A549 (cell line): ENCODE measurements at regions not wholly inside any gene's neighbourhood (a gene's known extent, or its start where the extent isn't known, plus 50 kb on each side); places are given as distances from the start of the nearest gene placed in this dataset.

Experiments
- BHLHE40 ChIP-seq: IDR thresholded peaks from 2 replicates; pipeline ENCODE4 v1.6.1; 2012; ENCODE audit warnings: low read depth, low read length, inconsistent platforms
- CBX2 ChIP-seq: fragments of 200-600 bp; sonication (generic); IDR thresholded peaks from 2 replicates; pipeline ENCODE4 v1.6.1; 2016; ENCODE audit warnings: low read depth, mild to moderate bottlenecking, borderline replicate concordance
- CHD2 ChIP-seq: fragments of 150-350 bp; IDR thresholded peaks from 2 replicates; pipeline ENCODE4 v1.6.1; 2014; ENCODE audit warnings: low read length; ENCODE audit not compliant: partially characterized antibody
- CTCF ChIP-seq: fragments of >200 bp; sonication (Bioruptor Twin); formaldehyde crosslinking; IDR thresholded peaks from 3 replicates; pipeline ENCODE4 v1.5.1; 2016
- EP300 ChIP-seq, 2 experiments: fragments of >200 bp; sonication (Bioruptor Twin); formaldehyde crosslinking; IDR thresholded peaks; 2 replicates in 1 of 2; 3 replicates in 1 of 2; pipeline ENCODE4 v1.6.1; 2016 to 2017
- FOSB ChIP-seq: fragments of 250-450 bp; sonication (Bioruptor Pico); IDR thresholded peaks from 2 replicates; pipeline ENCODE4 v1.5.0; 2020; ENCODE audit warnings: mild to moderate bottlenecking, moderate library complexity
- JUN ChIP-seq, 2 experiments: fragments of >200 bp; sonication (Bioruptor Twin); formaldehyde crosslinking; IDR thresholded peaks; 2 replicates in 1 of 2; 3 replicates in 1 of 2; pipeline ENCODE4 v1.6.1; 2016 to 2017
- PHF8 ChIP-seq: fragments of 200-600 bp; sonication (generic); IDR thresholded peaks from 2 replicates; pipeline ENCODE4 v1.6.1; 2016; ENCODE audit warnings: low read depth, mild to moderate bottlenecking, antibody characterized with exemption, moderate library complexity, borderline replicate concordance
- POLR2A ChIP-seq: IDR thresholded peaks from 2 replicates; pipeline ENCODE4 v1.6.1; 2012; ENCODE audit warnings: mild to moderate bottlenecking, low read length
- SMC3 ChIP-seq: fragments of >200 bp; sonication (Bioruptor Twin); formaldehyde crosslinking; IDR thresholded peaks from 3 replicates; pipeline ENCODE4 v1.6.1; 2018; ENCODE audit warnings: inconsistent platforms
- TFCP2L1 ChIP-seq: fragments of 250-450 bp; sonication (Bioruptor Pico); IDR thresholded peaks from 2 replicates; pipeline ENCODE4 v1.5.0; 2021; ENCODE audit warnings: mild to moderate bottlenecking
- TF ChIP-seq, protein P1 (sequence below): IDR thresholded peaks from 2 replicates; pipeline ENCODE4 v1.6.1; 2012
- TF ChIP-seq, protein P2 (sequence below): fragments of 450-650 bp; IDR thresholded peaks from 2 replicates; pipeline ENCODE4 v1.6.1; 2014; ENCODE audit warnings: antibody characterized with exemption
- TF ChIP-seq, protein P3 (sequence below): fragments of 200-600 bp; sonication (generic); IDR thresholded peaks from 2 replicates; pipeline ENCODE4 v1.6.1; 2016; ENCODE audit warnings: antibody characterized with exemption, mild to moderate bottlenecking, moderate library complexity

DNA sequence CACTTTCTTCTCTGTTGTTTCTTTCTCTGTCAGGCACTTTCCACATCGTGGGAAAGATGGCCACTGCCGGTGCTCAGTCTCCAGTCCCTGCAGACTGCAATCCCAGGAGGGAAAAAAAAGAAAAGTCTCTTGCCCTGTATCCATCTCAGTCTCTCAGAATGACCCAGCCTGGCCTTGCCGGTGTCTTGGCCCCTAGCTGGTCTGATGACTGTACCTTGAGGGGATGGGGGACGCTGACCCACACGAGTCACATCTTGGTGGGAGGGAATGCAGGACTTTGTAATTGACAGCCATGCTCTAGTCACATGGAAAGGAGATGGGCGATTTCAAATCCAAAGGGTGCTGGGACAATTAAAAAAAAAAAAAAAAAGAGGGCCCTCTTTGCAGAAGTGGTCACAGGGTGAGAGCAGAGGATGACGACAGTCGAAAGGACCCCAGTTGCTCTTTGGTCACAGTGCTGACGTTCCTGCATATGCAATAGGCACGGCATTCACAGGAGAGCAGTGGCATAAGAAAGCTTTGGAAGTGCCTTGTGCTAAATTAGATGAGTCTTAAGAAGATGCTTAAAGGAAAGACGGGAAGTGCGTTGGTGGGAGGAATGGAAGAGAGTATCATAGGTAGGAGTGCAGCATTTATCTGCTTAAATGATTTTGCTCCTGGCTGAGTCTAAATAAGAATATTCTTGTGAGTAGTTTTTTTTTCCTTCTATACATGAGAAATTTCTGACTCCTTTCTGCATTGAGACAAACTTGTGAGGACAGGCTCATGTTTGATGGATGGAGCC, 63.9 kb upstream of the AKAP12 start:
- TF ChIP-seq, protein P1, sequence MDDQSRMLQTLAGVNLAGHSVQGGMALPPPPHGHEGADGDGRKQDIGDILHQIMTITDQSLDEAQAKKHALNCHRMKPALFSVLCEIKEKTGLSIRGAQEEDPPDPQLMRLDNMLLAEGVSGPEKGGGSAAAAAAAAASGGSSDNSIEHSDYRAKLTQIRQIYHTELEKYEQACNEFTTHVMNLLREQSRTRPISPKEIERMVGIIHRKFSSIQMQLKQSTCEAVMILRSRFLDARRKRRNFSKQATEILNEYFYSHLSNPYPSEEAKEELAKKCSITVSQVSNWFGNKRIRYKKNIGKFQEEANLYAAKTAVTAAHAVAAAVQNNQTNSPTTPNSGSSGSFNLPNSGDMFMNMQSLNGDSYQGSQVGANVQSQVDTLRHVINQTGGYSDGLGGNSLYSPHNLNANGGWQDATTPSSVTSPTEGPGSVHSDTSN: no peak
- no peak for TF ChIP-seq CTCF
- TF ChIP-seq SMC3: no peak
- no peak for TF ChIP-seq PHF8
- no peak for TF ChIP-seq TFCP2L1
- TF ChIP-seq, protein P2, sequence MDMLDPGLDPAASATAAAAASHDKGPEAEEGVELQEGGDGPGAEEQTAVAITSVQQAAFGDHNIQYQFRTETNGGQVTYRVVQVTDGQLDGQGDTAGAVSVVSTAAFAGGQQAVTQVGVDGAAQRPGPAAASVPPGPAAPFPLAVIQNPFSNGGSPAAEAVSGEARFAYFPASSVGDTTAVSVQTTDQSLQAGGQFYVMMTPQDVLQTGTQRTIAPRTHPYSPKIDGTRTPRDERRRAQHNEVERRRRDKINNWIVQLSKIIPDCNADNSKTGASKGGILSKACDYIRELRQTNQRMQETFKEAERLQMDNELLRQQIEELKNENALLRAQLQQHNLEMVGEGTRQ: no peak
- TF ChIP-seq EP300 (IDR thresholded peaks at IDR 0.05): no peak
- TF ChIP-seq POLR2A: no peak
- TF ChIP-seq BHLHE40: no peak
- TF ChIP-seq, protein P3, sequence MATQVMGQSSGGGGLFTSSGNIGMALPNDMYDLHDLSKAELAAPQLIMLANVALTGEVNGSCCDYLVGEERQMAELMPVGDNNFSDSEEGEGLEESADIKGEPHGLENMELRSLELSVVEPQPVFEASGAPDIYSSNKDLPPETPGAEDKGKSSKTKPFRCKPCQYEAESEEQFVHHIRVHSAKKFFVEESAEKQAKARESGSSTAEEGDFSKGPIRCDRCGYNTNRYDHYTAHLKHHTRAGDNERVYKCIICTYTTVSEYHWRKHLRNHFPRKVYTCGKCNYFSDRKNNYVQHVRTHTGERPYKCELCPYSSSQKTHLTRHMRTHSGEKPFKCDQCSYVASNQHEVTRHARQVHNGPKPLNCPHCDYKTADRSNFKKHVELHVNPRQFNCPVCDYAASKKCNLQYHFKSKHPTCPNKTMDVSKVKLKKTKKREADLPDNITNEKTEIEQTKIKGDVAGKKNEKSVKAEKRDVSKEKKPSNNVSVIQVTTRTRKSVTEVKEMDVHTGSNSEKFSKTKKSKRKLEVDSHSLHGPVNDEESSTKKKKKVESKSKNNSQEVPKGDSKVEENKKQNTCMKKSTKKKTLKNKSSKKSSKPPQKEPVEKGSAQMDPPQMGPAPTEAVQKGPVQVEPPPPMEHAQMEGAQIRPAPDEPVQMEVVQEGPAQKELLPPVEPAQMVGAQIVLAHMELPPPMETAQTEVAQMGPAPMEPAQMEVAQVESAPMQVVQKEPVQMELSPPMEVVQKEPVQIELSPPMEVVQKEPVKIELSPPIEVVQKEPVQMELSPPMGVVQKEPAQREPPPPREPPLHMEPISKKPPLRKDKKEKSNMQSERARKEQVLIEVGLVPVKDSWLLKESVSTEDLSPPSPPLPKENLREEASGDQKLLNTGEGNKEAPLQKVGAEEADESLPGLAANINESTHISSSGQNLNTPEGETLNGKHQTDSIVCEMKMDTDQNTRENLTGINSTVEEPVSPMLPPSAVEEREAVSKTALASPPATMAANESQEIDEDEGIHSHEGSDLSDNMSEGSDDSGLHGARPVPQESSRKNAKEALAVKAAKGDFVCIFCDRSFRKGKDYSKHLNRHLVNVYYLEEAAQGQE: no peak
- TF ChIP-seq FOSB (CRISPR knock-in tag): no peak
- no peak for TF ChIP-seq JUN (IDR thresholded peaks at IDR 0.05)
- TF ChIP-seq CBX2: no peak
- TF ChIP-seq CHD2: no peak
